Epithelial cell of proximal tubule (primary cell): ENCODE measurements at regions not wholly inside any gene's neighbourhood (a gene's known extent, or its start where the extent isn't known, plus 50 kb on each side); places are given as distances from the start of the nearest gene placed in this dataset.

Experiments
- DNase-seq: peaks from one replicate; pipeline ENCODE4 v3.0.0-alpha.2; 2011; ENCODE audit warnings: low read depth
- H3K4me3 ChIP-seq: 2 replicates; pipeline ENCODE4 v1.5.1; 2011; ENCODE audit warnings: low read depth, mild to moderate bottlenecking, low read length
- TF ChIP-seq, protein P1 (sequence below): conservative IDR thresholded peaks from 2 replicates; pipeline ENCODE4 v1.5.1; 2012; ENCODE audit warnings: low read depth, mild to moderate bottlenecking, low read length

DNA sequence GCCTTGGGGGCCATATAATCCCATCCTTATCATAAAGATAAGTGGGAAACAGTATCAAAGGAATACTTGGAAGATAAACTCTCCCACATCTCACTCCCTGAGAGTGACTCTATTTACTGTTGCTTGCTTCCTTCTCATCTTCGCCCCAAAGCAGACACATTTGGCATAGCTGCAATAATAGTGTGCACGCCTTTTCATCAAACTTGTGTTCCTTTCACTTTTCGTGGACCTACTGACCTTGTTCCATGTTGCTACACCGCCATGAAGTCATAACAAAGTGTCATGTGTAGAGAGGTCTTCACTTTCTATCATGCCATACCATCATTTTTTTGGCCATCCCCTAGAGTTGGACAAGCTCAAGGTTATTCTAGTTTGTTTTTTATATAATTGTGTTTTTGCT is 200.0 kb upstream of the MSX2 start:
- DNase-seq, result no peak
- TF ChIP-seq, protein P1, sequence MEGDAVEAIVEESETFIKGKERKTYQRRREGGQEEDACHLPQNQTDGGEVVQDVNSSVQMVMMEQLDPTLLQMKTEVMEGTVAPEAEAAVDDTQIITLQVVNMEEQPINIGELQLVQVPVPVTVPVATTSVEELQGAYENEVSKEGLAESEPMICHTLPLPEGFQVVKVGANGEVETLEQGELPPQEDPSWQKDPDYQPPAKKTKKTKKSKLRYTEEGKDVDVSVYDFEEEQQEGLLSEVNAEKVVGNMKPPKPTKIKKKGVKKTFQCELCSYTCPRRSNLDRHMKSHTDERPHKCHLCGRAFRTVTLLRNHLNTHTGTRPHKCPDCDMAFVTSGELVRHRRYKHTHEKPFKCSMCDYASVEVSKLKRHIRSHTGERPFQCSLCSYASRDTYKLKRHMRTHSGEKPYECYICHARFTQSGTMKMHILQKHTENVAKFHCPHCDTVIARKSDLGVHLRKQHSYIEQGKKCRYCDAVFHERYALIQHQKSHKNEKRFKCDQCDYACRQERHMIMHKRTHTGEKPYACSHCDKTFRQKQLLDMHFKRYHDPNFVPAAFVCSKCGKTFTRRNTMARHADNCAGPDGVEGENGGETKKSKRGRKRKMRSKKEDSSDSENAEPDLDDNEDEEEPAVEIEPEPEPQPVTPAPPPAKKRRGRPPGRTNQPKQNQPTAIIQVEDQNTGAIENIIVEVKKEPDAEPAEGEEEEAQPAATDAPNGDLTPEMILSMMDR, result no peak
- no peak overlapping the region for H3K4me3 ChIP-seq

DNA sequence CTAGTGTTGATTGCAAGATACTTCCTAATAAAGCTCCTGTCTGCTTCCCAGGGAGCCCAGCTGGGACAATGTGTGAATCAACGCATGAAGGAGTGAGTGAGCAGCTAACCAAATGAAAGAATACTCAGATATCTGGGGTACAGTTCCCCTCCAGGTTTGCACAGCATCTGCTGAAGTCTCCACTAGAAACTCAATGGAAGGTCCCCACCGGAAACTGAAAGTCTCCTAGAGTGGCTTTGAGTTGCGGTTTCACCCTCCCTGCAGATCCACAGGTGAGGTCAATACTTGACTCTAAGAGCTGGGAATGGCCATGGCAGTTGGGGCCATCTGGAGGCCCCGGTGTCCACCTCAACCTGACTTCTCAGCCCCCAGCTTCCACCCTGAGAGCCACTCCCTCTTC is 198.2 kb upstream of the MSX2 start:
- no peak for DNase-seq
- TF ChIP-seq, protein P1, result no peak
- H3K4me3 ChIP-seq, result no peak overlapping the region

DNA sequence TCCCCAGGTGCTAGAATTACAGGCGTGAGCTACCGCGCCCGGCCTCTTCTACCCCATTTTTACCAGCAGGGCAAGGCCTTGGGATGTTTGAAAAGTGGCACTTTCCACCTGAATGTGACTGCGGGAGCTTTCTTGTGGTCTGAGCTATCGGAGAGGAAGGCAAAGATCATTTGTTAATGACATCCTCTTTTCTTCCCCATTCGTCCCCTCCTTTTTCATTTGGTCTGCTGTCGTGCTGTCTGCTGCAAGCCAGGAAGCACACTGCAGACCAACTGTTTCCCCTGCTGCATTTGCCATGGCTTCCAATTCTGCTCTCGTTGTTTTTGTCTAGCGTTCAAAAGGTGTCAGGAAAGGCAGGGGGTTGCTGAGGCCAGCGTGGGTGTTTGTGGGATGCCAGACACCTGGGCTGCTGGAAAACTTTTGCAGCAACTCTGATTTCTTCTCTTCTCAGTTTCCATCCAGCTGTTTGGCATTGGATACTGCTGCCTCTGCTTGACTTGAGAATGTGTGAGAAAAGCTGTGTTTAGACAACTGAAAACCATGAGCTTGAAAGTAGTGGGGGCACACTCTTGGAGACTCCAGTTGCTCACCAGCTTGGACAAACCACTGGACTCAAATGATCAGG is 196.4 kb upstream of the MSX2 start:
- TF ChIP-seq, protein P1, result no peak
- no peak overlapping the region for H3K4me3 ChIP-seq
- no peak for DNase-seq

DNA sequence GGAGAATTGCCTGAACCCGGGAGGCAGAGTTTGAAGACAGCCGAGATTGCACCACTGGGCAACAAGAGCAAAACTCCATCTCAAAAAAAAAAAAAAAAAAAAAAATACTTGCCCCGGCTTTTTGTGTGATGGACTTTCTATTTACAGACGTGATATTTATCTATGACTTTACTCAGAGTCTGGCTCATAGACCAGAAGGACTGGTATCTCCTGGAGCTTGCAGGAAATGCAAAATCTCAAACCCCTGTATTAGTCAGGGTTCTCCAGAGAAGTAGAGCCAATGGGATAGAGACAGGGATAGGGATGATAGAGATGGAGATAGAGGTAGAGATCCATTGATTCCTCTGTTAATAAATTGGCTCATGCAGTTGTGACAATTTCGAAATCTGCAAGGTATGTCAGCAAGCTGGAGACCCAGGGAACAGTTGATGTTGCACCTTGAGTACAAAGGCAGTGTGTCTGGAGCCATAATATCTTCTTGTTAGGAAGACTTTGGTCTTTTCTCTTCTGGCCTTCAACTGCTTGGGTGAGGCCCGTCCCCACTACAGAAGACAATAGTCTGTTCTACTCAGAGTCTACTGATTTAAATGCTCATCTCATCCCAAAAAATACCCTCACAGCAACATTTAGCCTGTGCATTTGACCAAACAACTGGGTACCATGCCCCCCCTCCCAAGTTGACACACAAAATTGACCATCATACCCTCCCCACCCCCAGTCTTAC is 195.4 kb upstream of the MSX2 start:
- H3K4me3 ChIP-seq, result no peak overlapping the region
- TF ChIP-seq, protein P1, result no peak
- no peak for DNase-seq

DNA sequence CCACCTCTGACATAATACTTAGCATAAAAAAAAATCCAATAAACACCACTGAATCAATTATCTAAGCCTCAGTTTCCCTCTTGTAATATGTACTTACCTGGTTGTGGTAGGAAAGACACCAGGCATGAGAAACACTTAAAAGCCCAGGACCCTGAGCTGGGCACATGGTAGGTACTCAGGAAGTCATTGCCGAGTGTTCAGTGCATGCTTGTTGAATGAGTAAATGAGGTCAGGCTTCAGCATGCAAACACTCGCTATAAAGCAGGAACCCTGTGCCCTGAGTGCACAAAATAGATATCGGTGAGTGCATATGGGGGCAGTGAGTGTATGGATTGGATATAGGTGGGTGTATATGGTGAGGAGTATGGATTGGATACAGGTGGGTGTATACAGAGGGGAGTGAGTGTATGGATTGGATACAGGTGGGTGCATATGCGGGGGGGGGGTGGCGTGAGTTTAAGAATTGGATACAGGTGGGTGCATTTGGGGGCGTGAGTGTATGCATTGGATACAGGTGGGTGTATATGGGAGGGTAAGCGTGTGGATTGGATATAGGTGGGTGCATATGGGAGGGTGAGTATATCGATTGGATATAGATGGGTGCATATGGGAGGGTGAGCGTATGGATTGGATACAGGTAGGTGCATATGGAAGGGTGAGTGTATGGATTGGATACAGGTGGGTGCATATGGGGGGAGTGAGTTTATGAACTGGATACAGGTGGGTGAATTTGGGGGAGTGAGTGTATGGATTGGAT is 194.3 kb upstream of the MSX2 start:
- DNase-seq, result no peak
- TF ChIP-seq, protein P1, result no peak
- H3K4me3 ChIP-seq, result no peak overlapping the region

DNA sequence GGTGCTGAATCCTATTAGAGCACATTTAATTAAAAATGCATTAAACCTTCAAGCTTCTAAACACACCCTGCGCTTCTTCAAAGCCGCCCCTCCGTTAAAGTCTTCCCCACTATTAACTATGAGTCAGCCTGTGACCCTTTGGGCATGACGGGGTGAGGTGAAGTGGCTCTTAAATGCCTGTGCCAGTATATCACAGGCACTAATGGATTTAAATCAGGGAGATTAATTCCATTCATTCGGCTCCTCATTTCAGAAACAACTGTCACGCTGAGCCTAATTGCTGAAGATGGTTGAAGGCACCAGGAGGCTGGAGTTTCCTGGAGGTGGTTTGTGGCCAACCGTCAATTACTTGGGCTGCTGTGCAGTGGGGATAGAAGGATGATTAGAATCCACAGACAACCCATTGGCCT is 192.6 kb upstream of the MSX2 start:
- TF ChIP-seq, protein P1, result no peak
- H3K4me3 ChIP-seq, result no peak overlapping the region
- DNase-seq, result peak; percentile 20
